Adrenal gland (tissue), 9 donors: ENCODE measurements at regions not wholly inside any gene's neighbourhood (a gene's known extent, or its start where the extent isn't known, plus 50 kb on each side); places are given as distances from the start of the nearest gene placed in this dataset.

Experiments used
- DNase-seq, 7 donors: peaks; one replicate each; pipeline ENCODE4 v3.0.0-alpha.2; 2019 to 2020
- H3K27ac ChIP-seq, 5 donors: fragments of 200-600 bp; sonication (generic) in 4 of 5; 1 replicate in 3 of 5; 2 replicates in 2 of 5; pipeline versions ENCODE4 v1.5.1 to v1.8.0; 2016 to 2020; ENCODE audit warnings: mild to moderate bottlenecking in 1 of 5
- H3K27me3 ChIP-seq: fragments of 200-600 bp; 2 replicates; pipeline ENCODE4 v1.8.0; 2021
- H3K36me3 ChIP-seq, 2 donors: fragments of 200-600 bp; replicated peaks in 1 of 2; 1 replicate in 1 of 2; 2 replicates in 1 of 2; pipeline versions ENCODE4 v1.5.1 to v1.8.0; 2018 to 2022
- H3K4me1 ChIP-seq, 2 donors: fragments of 200-600 bp; replicated peaks in 1 of 2; 1 replicate in 1 of 2; 2 replicates in 1 of 2; pipeline versions ENCODE4 v1.5.1 to v1.8.0; 2018 to 2021
- H3K4me3 ChIP-seq, 4 donors: fragments of 200-600 bp; sonication (generic) in 3 of 4; one replicate each; pipeline ENCODE4 v1.5.1; 2016 to 2018
- H3K9me3 ChIP-seq, 3 donors: fragments of 200-600 bp; sonication (generic) in 1 of 3; replicated peaks in 1 of 3; 1 replicate in 2 of 3; 2 replicates in 1 of 3; pipeline versions ENCODE4 v1.5.1 to v1.8.0; 2016 to 2021
- POLR2A ChIP-seq, 2 donors: fragments of 450-650 bp; IDR thresholded peaks; one replicate each; pipeline ENCODE4 v1.6.1; 2017; ENCODE audit warnings: antibody characterized with exemption in 2 of 2, mild to moderate bottlenecking in 2 of 2, moderate library complexity in 1 of 2
- WGBS, 4 donors: extraction: QIAGEN DNeasy Blood & Tissue Kit in 2 of 4; methylation state at CpG; one replicate each; pipeline versions ENCODE4 v1.1.5 to v1.1.7; 2013 to 2017; 5-methylcytosine and 5-hydroxymethylcytosine counted together
- intact Hi-C, 2 donors: fragments of 100-400 bp; cut with DNase I; formaldehyde crosslinking; loops; one replicate each; pipeline versions ENCODE4 v1.14.1 to v1.15.0; 2022 to 2023
- TF ChIP-seq, protein P1 (sequence below), 6 experiments: fragments of 450-650 bp in 4 of 6; fragments of 200-600 bp in 2 of 6; sonication (generic) in 1 of 6; IDR thresholded peaks; 1 replicate in 5 of 6; 2 replicates in 1 of 6; pipeline versions ENCODE4 v1.5.1 to v1.8.0; 2016 to 2021; ENCODE audit warnings: antibody characterized with exemption in 6 of 6, mild to moderate bottlenecking in 2 of 6, moderate library complexity in 1 of 6
- donor health status: healthy with polysubstance abuse.
- donor health status: Bipolar disorder and iron deficiency.
- donor health status: DM: yes; HTN: yes; CAD: no.
- donor health status: DM: no; HTN: no; CAD: no.
- donor health status: DM: no; HTN: no; CAD: no.

DNA sequence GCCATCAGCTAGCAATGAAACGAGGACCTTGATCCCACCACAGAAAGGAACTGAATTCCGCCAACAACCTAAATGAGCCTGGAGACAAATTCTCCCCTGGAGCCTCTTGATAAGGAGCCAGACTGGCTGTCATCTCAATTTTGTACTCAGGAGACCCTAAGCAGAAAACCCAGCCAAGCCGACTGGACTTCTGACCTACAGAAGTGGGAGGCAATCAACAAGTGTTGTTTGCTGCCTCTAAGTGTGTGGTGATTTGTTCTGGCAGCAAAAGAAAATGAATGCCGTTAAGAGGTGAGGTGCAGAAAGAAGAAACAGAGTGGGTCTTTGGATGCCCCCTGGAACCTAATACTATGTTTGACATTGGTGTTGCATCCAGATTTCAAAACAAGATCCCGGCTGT is 72.7 kb upstream of the SPATA31E1 start:
- Histone ChIP-seq H3K27me3 (no peaks in the 10 kb centered on the region), H3K9me3 (no peaks in the 10 kb centered on the region), H3K4me3 (no peak overlapping the region), H3K36me3 (no peaks in the 10 kb centered on the region), H3K4me1 (no peaks in the 10 kb centered on the region), H3K27ac (no peak overlapping the region)
- TF ChIP-seq, protein P1, sequence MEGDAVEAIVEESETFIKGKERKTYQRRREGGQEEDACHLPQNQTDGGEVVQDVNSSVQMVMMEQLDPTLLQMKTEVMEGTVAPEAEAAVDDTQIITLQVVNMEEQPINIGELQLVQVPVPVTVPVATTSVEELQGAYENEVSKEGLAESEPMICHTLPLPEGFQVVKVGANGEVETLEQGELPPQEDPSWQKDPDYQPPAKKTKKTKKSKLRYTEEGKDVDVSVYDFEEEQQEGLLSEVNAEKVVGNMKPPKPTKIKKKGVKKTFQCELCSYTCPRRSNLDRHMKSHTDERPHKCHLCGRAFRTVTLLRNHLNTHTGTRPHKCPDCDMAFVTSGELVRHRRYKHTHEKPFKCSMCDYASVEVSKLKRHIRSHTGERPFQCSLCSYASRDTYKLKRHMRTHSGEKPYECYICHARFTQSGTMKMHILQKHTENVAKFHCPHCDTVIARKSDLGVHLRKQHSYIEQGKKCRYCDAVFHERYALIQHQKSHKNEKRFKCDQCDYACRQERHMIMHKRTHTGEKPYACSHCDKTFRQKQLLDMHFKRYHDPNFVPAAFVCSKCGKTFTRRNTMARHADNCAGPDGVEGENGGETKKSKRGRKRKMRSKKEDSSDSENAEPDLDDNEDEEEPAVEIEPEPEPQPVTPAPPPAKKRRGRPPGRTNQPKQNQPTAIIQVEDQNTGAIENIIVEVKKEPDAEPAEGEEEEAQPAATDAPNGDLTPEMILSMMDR (IDR thresholded peaks at IDR 0.05), result no peak
- no peak for TF ChIP-seq POLR2A (IDR thresholded peaks at IDR 0.05)
- 67 to 87% (median 72%) methylated on average over 5 of the region's 5 CpGs for WGBS, 4 donors
- intact Hi-C loops, result loop anchor here (2.0 to 5.0 kb wide), 2 partner anchors 125 to 128 kb away; no protein-coding TSS in a partner anchor
- DNase-seq, result no peak

- no peaks in the 10 kb centered on the region for H3K36me3 ChIP-seq
- WGBS, 4 donors, result 68 to 77% (median 71%) methylated on average over 5 of the region's 5 CpGs
- intact Hi-C loops, result loop anchor here (2.0 to 5.0 kb wide), 2 partner anchors 126 to 128 kb away; no protein-coding TSS in a partner anchor
Observed at GRCh38 chr9:87810679-87811178, 71.9 kb upstream of the SPATA31E1 start.

GRCh38 chr9:87812375-87813118 is 70.1 kb upstream of the SPATA31E1 start:
- DNase-seq, result peak in 4 of 7 donors; percentile 28 to 64 (median 44)
- H3K9me3 ChIP-seq, result no peaks in the 10 kb centered on the region
- H3K27me3 ChIP-seq, result no peaks in the 10 kb centered on the region
- H3K36me3 ChIP-seq, result no peaks in the 10 kb centered on the region
- H3K4me3 ChIP-seq, result no peak overlapping the region
- no peak for TF ChIP-seq POLR2A (IDR thresholded peaks at IDR 0.05)
- TF ChIP-seq, protein P1 (IDR thresholded peaks at IDR 0.05), result peak; percentile 89 to 98 (median 94)
- intact Hi-C loops, result loop anchor here in 1 of 2 donors (5.0 kb wide), 1 partner anchor 130 kb away; no protein-coding TSS in a partner anchor
- H3K4me1 ChIP-seq, result no peaks in the 10 kb centered on the region
- WGBS, 4 donors, result 33 to 36% (median 34%) methylated on average over 13 of the region's 13 CpGs
- H3K27ac ChIP-seq, result no peak overlapping the region

More at GRCh38 chr9:87810679-87811178, 71.9 kb upstream of the SPATA31E1 start:
- Histone ChIP-seq H3K27me3 (no peaks in the 10 kb centered on the region), H3K27ac (no peak overlapping the region), H3K9me3 (no peaks in the 10 kb centered on the region), H3K4me3 (no peak overlapping the region), H3K4me1 (no peaks in the 10 kb centered on the region)
- DNase-seq, result no peak
- TF ChIP-seq, protein P1 (IDR thresholded peaks at IDR 0.05), result no peak
- TF ChIP-seq POLR2A (IDR thresholded peaks at IDR 0.05), result no peak

DNA sequence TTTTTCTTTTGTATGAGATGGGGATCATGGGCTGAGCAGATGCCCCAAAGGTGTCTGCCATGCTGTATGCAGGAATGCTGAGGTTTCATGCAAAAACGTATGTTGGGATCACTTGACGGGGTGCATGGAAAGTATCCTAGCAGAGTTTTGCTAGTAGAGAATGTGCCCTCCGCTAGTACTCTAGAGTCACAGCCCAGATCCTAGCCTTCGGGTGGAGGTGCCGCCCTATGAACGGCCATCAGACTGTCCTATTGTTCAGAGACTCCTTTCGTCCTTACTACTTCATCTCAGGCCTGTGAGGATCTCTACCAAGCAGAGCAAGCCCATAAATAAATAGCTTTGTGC is 69.6 kb upstream of the SPATA31E1 start:
- no peak overlapping the region for H3K27ac ChIP-seq
- WGBS, 4 donors, result 49 to 60% (median 57%) methylated on average over 7 of the region's 7 CpGs
- intact Hi-C loops, result loop anchor here in 1 of 2 donors (5.0 kb wide), 1 partner anchor 131 kb away; no protein-coding TSS in a partner anchor
- H3K9me3 ChIP-seq, result no peaks in the 10 kb centered on the region
- no peaks in the 10 kb centered on the region for H3K36me3 ChIP-seq
- DNase-seq, result no peak
- no peak for TF ChIP-seq POLR2A (IDR thresholded peaks at IDR 0.05)
- TF ChIP-seq, protein P1 (IDR thresholded peaks at IDR 0.05), result peak in 1 of 6 experiments; percentile 3
- H3K4me3 ChIP-seq, result no peak overlapping the region
- no peaks in the 10 kb centered on the region for H3K27me3 ChIP-seq
- H3K4me1 ChIP-seq, result no peaks in the 10 kb centered on the region
